GM04504 (cell line): ENCODE measurements at regions not wholly inside any gene's neighbourhood (a gene's known extent, or its start where the extent isn't known, plus 50 kb on each side); places are given as distances from the start of the nearest gene placed in this dataset.
A peak's percentile ranks its signal among the peaks of the same experiment; 100 is the strongest.

Experiments
- DNase-seq: peaks from one replicate; pipeline ENCODE4 v3.0.0-alpha.2; 2012; ENCODE audit warnings: low read depth

GRCh38 chr13:109366525-109366924 is 419.9 kb downstream of the IRS2 start:
- DNase-seq, result no peak

DNA sequence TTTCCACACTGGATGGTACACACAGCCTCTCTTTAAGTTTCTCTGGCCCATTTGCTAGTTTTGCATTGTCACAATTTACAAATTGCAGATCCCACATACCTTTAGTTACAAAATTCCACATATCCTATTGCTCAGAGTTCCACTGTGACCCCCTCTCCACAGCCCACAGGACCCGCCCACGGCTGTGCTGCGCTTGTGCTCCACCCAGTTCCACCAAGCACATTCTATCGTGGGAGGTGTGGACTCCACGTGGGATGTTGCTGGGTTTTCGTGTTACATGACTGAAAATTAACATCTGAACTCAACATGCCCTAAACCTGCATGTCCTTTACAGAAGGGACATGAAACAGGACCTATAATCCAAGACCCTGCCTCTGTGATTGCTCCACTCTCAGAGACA is 423.0 kb downstream of the IRS2 start:
- DNase-seq, result no peak

DNA sequence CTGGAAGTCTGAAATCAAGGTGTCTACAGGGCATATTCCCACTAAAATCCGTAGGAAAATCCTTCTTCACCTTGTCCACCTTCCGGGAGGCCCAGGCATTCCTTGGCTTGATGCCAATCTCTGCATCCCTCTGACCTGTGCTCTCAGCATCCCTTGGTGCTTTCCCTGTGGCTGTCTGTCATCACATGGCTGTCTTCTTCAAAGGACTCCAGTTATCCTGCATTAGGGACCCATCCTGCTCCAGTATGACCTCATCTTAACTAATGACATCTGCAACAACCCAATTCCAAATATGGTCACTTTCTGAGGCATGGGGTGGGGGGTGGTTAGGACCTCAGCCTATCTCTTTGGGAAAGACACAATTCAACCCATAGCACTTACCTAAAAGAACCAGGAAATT is 423.8 kb downstream of the IRS2 start:
- DNase-seq, result no peak

GRCh38 chr13:109361562-109362289 is 424.7 kb downstream of the IRS2 start:
- DNase-seq, result no peak

GRCh38 chr13:109357751-109358471 is 428.5 kb downstream of the IRS2 start:
- DNase-seq, result no peak

GRCh38 chr13:109355875-109356434 is 430.4 kb downstream of the IRS2 start:
- no peak for DNase-seq

GRCh38 chr13:109355166-109355565 is 431.2 kb downstream of the IRS2 start:
- DNase-seq, result no peak

DNA sequence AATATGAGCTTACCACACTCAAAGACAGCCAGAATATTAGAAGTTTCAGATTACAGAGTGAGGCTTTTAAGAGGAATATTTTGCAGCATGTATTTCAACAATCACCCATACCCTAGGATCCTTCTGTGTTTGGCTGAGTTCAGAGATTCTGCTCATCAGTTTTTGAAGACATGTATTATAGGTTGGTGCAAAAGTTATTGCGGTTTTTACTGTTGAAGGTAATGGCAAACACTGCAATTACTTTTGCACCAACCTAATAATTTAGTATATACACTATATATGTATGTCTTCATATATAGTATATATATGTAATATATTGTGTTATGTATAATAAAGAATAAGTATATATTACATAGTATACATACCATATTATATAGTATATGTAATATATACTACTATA is 435.1 kb downstream of the IRS2 start:
- DNase-seq, result no peak

DNA sequence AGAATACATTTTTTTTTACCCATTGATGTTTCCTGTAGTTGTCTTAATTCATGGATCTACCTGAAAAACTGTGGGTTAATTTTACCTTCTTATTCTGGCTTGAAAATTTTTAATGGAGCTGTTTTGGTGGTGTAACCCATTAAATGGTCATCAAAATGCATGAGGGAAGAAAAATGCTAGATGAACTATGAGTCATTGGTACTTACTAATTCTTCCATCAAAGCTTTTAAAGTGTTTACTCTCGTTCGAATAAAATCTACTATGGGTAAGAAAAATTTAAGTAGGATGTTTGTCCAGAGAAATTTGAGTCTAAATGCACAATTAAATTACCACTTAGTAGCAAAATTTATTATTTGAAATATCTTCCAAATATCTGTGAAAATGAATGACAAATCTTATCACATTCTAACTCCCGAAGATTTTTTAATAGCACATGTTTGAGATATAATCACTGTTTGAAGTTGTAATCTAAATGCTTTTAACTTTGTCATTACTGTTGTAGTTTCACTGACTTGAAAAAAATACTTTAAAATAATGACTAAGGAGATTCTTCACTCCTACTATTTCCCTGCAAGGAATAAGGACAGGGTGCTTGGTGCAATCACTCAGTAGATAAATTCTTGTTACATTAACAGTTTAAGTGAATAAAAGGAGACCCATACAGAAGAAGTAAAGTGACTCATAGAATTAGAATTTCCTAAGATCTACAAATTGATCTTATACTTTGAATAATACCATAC is 437.7 kb downstream of the IRS2 start:
- peak; percentile 19 for DNase-seq

DNA sequence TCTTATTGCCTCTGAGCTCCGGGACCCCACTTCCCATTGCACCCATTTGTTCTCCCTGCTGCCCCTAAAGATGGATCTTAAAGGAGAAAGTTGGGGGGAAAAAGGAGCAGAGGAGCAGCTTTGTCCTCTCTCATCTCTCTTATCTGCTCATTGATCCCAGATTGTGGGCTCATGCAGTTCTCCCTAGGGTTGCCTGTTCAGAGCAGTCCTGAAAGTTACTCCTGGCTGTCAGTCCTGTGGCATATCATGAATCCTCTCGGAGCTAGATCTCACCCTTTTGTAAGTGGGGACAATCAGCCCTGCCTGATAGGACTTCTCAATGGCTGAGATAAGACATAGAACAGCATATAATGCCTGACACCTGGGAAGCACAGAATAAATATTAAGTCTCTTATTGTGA is 440.3 kb downstream of the IRS2 start:
- no peak for DNase-seq

DNA sequence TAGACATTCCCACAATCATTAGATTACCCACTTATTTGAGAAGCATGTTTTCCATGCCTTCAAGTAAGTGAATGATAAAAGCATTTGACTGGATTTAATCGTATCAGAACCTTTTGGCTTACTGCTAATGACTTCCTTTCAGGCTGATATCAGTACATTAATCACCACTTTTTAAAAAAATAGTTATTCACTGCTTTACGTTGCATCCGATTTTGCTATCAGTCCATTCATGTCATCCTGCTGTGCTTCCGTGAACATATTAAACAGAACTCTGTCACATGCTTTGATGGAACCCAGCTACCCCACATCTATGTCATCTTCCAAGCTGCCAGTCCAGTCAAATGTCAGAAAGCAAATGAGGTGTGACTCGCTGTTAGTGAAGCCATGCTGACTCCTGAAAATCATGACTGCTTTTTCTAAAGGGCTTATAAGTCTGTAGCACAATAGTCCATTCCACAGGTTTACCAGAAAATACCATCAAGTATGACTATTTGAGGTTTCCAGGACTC is 440.9 kb downstream of the IRS2 start:
- DNase-seq, result no peak

GRCh38 chr13:109344552-109345157 is 441.7 kb downstream of the IRS2 start:
- DNase-seq, result peak; percentile 18

GRCh38 chr13:109336730-109337129 is 449.7 kb downstream of the IRS2 start:
- DNase-seq, result peak; percentile 47

DNA sequence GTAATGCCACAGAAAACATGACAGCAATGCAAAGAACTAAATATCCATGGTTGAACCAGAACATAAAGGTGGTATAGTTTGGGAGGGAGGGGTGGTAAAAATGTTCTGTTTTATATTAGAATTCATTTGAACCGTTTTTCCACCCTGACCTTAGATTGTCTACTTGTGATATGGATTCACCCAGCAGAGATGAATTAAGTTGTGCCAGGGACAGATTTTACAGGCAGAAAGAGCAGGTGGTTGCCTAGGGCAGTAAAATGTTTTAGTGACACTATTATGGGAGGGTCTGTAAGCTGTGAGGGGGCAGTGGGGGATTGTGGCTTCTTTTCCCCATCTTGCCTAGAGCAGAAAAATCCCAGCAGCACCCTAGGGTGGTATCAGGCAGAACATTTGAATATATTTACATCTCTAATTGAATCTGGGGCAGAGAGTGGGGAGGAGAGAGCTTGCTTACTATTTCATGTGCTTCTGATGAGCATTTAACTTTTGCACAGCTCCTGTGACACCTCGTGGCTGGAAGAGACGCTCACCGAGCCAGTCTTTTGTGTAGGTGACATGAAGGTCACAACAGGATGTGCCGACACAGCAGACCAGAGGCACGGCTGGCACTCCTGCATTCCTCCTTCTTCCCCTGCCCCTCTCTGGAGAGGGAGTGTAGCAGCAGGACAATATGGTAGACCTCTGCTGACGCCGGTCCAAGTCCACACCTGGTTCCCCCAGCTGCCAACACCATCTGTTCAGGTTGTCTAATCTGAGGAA is 452.3 kb downstream of the IRS2 start:
- DNase-seq, result no peak

- DNase-seq, result no peak
These were observed 453.6 kb downstream of the IRS2 start for GRCh38 chr13:109332506-109333499.

GRCh38 chr13:109331898-109332297 is 454.5 kb downstream of the IRS2 start:
- no peak for DNase-seq

- no peak for DNase-seq
These were observed 455.4 kb downstream of the IRS2 start for GRCh38 chr13:109331011-109331433.

DNA sequence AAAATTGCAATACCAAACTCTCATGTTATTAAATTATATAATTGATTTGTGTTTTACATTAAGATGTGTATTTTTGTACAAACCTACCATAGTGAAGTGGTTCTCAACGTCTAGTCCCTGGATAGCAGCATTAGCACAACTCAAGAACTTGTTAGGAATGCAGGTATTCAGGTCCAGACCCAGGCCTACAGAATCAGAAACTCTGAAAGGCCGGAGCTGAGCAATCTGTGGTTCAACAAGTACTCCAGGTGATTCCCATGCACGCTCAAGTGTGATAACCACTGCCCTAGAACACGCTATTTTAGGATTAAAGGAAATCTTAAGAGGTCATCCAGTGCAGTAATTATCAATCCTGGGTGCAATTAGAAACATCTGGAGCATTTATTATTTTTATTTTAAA is 456.3 kb downstream of the IRS2 start:
- DNase-seq, result no peak

GRCh38 chr13:109329175-109329574 is 457.2 kb downstream of the IRS2 start:
- DNase-seq, result no peak

GRCh38 chr13:109326601-109327000 is 459.8 kb downstream of the IRS2 start:
- no peak for DNase-seq
